ENCODE measurements at regions not wholly inside any gene's neighbourhood (a gene's known extent, or its start where the extent isn't known, plus 50 kb on each side); places are given as distances from the start of the nearest gene placed in this dataset.

DNA sequence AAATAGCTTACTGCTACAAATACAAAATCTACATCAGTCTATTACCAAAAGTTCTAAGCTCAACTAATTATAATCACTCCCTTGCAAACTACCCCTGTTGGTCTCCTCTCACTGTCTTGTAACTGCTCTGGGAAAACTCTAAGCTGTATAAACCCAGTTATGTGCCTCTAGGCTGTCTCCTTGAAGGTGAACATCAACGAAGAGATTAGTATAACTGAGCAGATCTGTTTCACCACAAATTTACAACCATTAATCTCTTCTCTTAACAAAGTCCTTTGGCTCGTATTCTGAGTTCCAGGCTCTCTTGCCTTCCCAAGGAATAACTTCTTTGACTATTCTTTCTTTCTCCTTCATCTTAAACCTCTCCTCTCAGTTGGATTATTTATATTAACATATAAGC lies 84.4 kb upstream of the PRMT6 start:
- intact Hi-C loops (cut with micrococcal nuclease), result no loop called here
- Mint-ChIP-seq H3K27ac (no peak overlapping the region), H3K4me3 (no peak overlapping the region), H3K27me3 (ENCODE audit: low read depth in 3 of 3) (no peaks in the 10 kb centered on the region), H3K36me3 (no peaks in the 10 kb centered on the region), H3K4me1 (no peaks in the 10 kb centered on the region), H3K9me3 (peaks cover 0 to 3% (median 0%) of the 10 kb centered on the region in 7 donors)
- TF ChIP-seq, protein P1, sequence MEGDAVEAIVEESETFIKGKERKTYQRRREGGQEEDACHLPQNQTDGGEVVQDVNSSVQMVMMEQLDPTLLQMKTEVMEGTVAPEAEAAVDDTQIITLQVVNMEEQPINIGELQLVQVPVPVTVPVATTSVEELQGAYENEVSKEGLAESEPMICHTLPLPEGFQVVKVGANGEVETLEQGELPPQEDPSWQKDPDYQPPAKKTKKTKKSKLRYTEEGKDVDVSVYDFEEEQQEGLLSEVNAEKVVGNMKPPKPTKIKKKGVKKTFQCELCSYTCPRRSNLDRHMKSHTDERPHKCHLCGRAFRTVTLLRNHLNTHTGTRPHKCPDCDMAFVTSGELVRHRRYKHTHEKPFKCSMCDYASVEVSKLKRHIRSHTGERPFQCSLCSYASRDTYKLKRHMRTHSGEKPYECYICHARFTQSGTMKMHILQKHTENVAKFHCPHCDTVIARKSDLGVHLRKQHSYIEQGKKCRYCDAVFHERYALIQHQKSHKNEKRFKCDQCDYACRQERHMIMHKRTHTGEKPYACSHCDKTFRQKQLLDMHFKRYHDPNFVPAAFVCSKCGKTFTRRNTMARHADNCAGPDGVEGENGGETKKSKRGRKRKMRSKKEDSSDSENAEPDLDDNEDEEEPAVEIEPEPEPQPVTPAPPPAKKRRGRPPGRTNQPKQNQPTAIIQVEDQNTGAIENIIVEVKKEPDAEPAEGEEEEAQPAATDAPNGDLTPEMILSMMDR (IDR thresholded peaks at IDR 0.05), result no peak
- H3K9me3 ChIP-seq (replicated peaks in 1 of 2; ENCODE audit: control insufficient read depth in 1 of 2, insufficient read depth in 1 of 2, low read length in 2 of 2), result no peaks in the 10 kb centered on the region
- no peak overlapping the region for H3K9ac ChIP-seq (ENCODE audit: insufficient read depth, low read length, poor library complexity, severe bottlenecking)
- no peaks in the 10 kb centered on the region for H3K36me3 ChIP-seq (replicated peaks in 1 of 2; ENCODE audit: control insufficient read depth in 1 of 2, insufficient read depth in 2 of 2, low read length in 2 of 2)
- no peaks in the 10 kb centered on the region for H3K79me2 ChIP-seq (ENCODE audit: insufficient read depth, low read length)
- WGBS (ENCODE audit: insufficient coverage), result 78% methylated on average over 1 of the region's 2 CpGs
- no peak overlapping the region for H3K4me2 ChIP-seq (replicated peaks; ENCODE audit: extremely low read depth, low read length, poor library complexity, severe bottlenecking)
- no peaks in the 10 kb centered on the region for H4K20me1 ChIP-seq (ENCODE audit: insufficient read depth, low read length)
- H3K27me3 ChIP-seq (ENCODE audit: control insufficient read depth in 2 of 2, insufficient read depth in 2 of 2, low read length in 2 of 2), result no peaks in the 10 kb centered on the region
- no peak overlapping the region for H3K4me3 ChIP-seq (replicated peaks in 1 of 3; ENCODE audit: low read depth in 2 of 3, low read length in 3 of 3)
- no peak overlapping the region for H2AFZ ChIP-seq (ENCODE audit: insufficient read depth, low read depth, low read length, poor library complexity, severe bottlenecking)
- no peak for DNase-seq
- no peak overlapping the region for H3K27ac ChIP-seq (ENCODE audit: low read depth in 1 of 2, low read length in 2 of 2)
- no peaks in the 10 kb centered on the region for H3K4me1 ChIP-seq (ENCODE audit: control insufficient read depth in 1 of 2, insufficient read depth in 2 of 2, low read length in 2 of 2)

DNA sequence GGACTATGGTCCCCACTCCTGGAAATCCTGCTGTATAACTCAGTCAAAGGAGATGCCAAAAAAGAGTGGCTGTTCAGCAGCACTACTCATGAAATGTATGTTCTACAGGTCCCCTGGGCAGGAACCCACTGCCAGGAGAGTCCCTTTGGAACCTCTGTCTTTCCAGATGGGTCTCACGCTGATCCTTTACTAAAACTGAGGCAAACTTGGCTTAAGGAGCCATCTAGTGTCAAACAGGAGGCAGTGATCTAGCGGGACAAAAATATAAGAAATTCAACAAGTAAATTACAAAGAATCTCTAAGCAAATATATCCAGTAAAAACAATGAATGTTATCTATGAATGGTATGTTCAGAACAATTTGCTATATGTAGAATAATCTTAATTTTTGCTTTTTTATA lies 80.5 kb upstream of the PRMT6 start:
- 88% methylated on average over 1 of the region's 2 CpGs for WGBS (ENCODE audit: insufficient coverage)
- DNase-seq, result no peak

More for the DNA sequence above, 80.5 kb upstream of the PRMT6 start:
- Mint-ChIP-seq H3K4me1 (no peaks in the 10 kb centered on the region), H3K9me3 (peaks cover 0 to 3% (median 0%) of the 10 kb centered on the region in 7 donors), H3K27me3 (ENCODE audit: low read depth in 3 of 3) (no peaks in the 10 kb centered on the region), H3K4me3 (no peak overlapping the region), H3K27ac (no peak overlapping the region), H3K36me3 (no peaks in the 10 kb centered on the region)
- no peak overlapping the region for H3K27ac ChIP-seq (ENCODE audit: low read depth in 1 of 2, low read length in 2 of 2)
- H3K9me3 ChIP-seq (replicated peaks in 1 of 2; ENCODE audit: control insufficient read depth in 1 of 2, insufficient read depth in 1 of 2, low read length in 2 of 2), result no peaks in the 10 kb centered on the region
- H4K20me1 ChIP-seq (ENCODE audit: insufficient read depth, low read length), result no peaks in the 10 kb centered on the region
- H3K4me1 ChIP-seq (ENCODE audit: control insufficient read depth in 1 of 2, insufficient read depth in 2 of 2, low read length in 2 of 2), result no peaks in the 10 kb centered on the region
- H3K36me3 ChIP-seq (replicated peaks in 1 of 2; ENCODE audit: control insufficient read depth in 1 of 2, insufficient read depth in 2 of 2, low read length in 2 of 2), result no peaks in the 10 kb centered on the region
- H2AFZ ChIP-seq (ENCODE audit: insufficient read depth, low read depth, low read length, poor library complexity, severe bottlenecking), result no peak overlapping the region
- H3K27me3 ChIP-seq (ENCODE audit: control insufficient read depth in 2 of 2, insufficient read depth in 2 of 2, low read length in 2 of 2), result no peaks in the 10 kb centered on the region
- intact Hi-C loops (cut with micrococcal nuclease), result no loop called here
- H3K9ac ChIP-seq (ENCODE audit: insufficient read depth, low read length, poor library complexity, severe bottlenecking), result no peak overlapping the region
- H3K79me2 ChIP-seq (ENCODE audit: insufficient read depth, low read length), result no peaks in the 10 kb centered on the region
- no peak overlapping the region for H3K4me3 ChIP-seq (replicated peaks in 1 of 3; ENCODE audit: low read depth in 2 of 3, low read length in 3 of 3)
- TF ChIP-seq, protein P1 (IDR thresholded peaks at IDR 0.05), result no peak
- no peak overlapping the region for H3K4me2 ChIP-seq (replicated peaks; ENCODE audit: extremely low read depth, low read length, poor library complexity, severe bottlenecking)
